ENCODE measurements at regions not wholly inside any gene's neighbourhood (a gene's known extent, or its start where the extent isn't known, plus 50 kb on each side); places are given as distances from the start of the nearest gene placed in this dataset.

GRCh38 chr5:143920772-143921171 lies 108.8 kb downstream of the HMHB1 start:
- TF ChIP-seq CTCF (IDR thresholded peaks at IDR 0.05) (no peak), POLR2A (IDR thresholded peaks at IDR 0.05) (no peak)
